Liver (tissue), 8 donors: ENCODE measurements at regions not wholly inside any gene's neighbourhood (a gene's known extent, or its start where the extent isn't known, plus 50 kb on each side); places are given as distances from the start of the nearest gene placed in this dataset.

ENCODE experiments used
- DNase-seq: peaks from one replicate; pipeline ENCODE4 v3.0.0-alpha.2; 2017; ENCODE audit warnings: low spot score
- H3K27ac ChIP-seq, 2 donors: one replicate each; pipeline ENCODE4 v1.7.0; 2013; ENCODE audit warnings: inconsistent platforms in 2 of 2, low read length in 2 of 2, control low read depth in 1 of 2, low read depth in 1 of 2, mild to moderate bottlenecking in 1 of 2
- H3K27me3 ChIP-seq, 4 donors: one replicate each; pipeline versions ENCODE4 v1.6.1 to v1.7.0; 2013; ENCODE audit warnings: low read length in 3 of 4, inconsistent platforms in 1 of 4, mild to moderate bottlenecking in 1 of 4, moderate library complexity in 1 of 4; ENCODE audit not compliant: control insufficient read depth in 4 of 4, insufficient read depth in 4 of 4
- H3K36me3 ChIP-seq, 4 donors: one replicate each; pipeline versions ENCODE4 v1.6.1 to v1.7.0; 2013; ENCODE audit warnings: low read length in 3 of 4, mild to moderate bottlenecking in 3 of 4, low read depth in 1 of 4, moderate library complexity in 1 of 4; ENCODE audit not compliant: control insufficient read depth in 4 of 4, insufficient read depth in 3 of 4
- H3K4me1 ChIP-seq, 4 donors: one replicate each; pipeline versions ENCODE4 v1.6.1 to v1.7.0; 2013; ENCODE audit warnings: low read length in 3 of 4, mild to moderate bottlenecking in 3 of 4, moderate library complexity in 1 of 4; ENCODE audit not compliant: control insufficient read depth in 4 of 4, insufficient read depth in 4 of 4
- H3K4me3 ChIP-seq, 3 donors: one replicate each; pipeline versions ENCODE4 v1.6.1 to v1.7.0; 2013; ENCODE audit warnings: low read length in 3 of 3, control low read depth in 1 of 3, low read depth in 1 of 3, mild to moderate bottlenecking in 1 of 3
- H3K9ac ChIP-seq, 2 donors: one replicate each; pipeline ENCODE4 v1.7.0; 2013; ENCODE audit warnings: low read length in 2 of 2, mild to moderate bottlenecking in 2 of 2, moderate library complexity in 2 of 2, control low read depth in 1 of 2, low read depth in 1 of 2
- H3K9me3 ChIP-seq, 4 donors: one replicate each; pipeline versions ENCODE4 v1.6.1 to v1.7.0; 2013; ENCODE audit warnings: low read length in 3 of 4; ENCODE audit not compliant: control insufficient read depth in 4 of 4
- EGR1 ChIP-seq, 2 donors: IDR thresholded peaks; 2 replicates each; pipeline ENCODE4 v1.6.1; 2016 to 2018; ENCODE audit warnings: antibody characterized with exemption in 2 of 2, low read depth in 2 of 2
- FOXA1 ChIP-seq: IDR thresholded peaks from 2 replicates; pipeline ENCODE4 v1.6.1; 2016; ENCODE audit warnings: antibody characterized with exemption
- FOXA2 ChIP-seq: IDR thresholded peaks from 2 replicates; pipeline ENCODE4 v1.6.1; 2016; ENCODE audit warnings: antibody characterized with exemption
- GABPA ChIP-seq, 2 donors: IDR thresholded peaks in 1 of 2; conservative IDR thresholded peaks in 1 of 2; 2 replicates each; pipeline ENCODE4 v1.6.1; 2016; ENCODE audit warnings: antibody characterized with exemption in 2 of 2, mild to moderate bottlenecking in 1 of 2, moderate library complexity in 1 of 2
- HNF4A ChIP-seq, 2 donors: conservative IDR thresholded peaks; 2 replicates each; pipeline ENCODE4 v1.6.1; 2016; ENCODE audit warnings: antibody characterized with exemption in 2 of 2, mild to moderate bottlenecking in 2 of 2
- HNF4G ChIP-seq: IDR thresholded peaks from 2 replicates; pipeline ENCODE4 v1.6.1; 2016; ENCODE audit warnings: antibody characterized with exemption
- JUND ChIP-seq, 2 donors: IDR thresholded peaks; 2 replicates each; pipeline ENCODE4 v1.6.1; 2016; ENCODE audit warnings: antibody characterized with exemption in 2 of 2
- NR2F2 ChIP-seq: IDR thresholded peaks from 2 replicates; pipeline ENCODE4 v1.6.1; 2016; ENCODE audit warnings: antibody characterized with exemption
- RAD21 ChIP-seq, 2 donors: IDR thresholded peaks; 2 replicates each; pipeline ENCODE4 v1.6.1; 2016; ENCODE audit warnings: antibody characterized with exemption in 2 of 2, mild to moderate bottlenecking in 2 of 2
- RXRA ChIP-seq, 2 donors: IDR thresholded peaks; 2 replicates each; pipeline ENCODE4 v1.6.1; 2017 to 2018; ENCODE audit warnings: antibody characterized with exemption in 2 of 2, mild to moderate bottlenecking in 1 of 2
- SP1 ChIP-seq: IDR thresholded peaks from 2 replicates; pipeline ENCODE4 v1.6.1; 2018; ENCODE audit warnings: antibody characterized with exemption, mild to moderate bottlenecking
- TAF1 ChIP-seq: conservative IDR thresholded peaks from 2 replicates; pipeline ENCODE4 v1.6.1; 2016; ENCODE audit warnings: antibody characterized with exemption, mild to moderate bottlenecking
- YY1 ChIP-seq: IDR thresholded peaks from 2 replicates; pipeline ENCODE4 v1.6.1; 2016; ENCODE audit warnings: antibody characterized with exemption, mild to moderate bottlenecking
- WGBS: extraction: QIAGEN DNeasy Blood & Tissue Kit; methylation state at CpG from one replicate; pipeline ENCODE4 v1.1.7; 2013; 5-methylcytosine and 5-hydroxymethylcytosine counted together
- TF ChIP-seq, protein P1 (sequence below): IDR thresholded peaks from 2 replicates; pipeline ENCODE4 v1.6.1; 2016; ENCODE audit warnings: antibody characterized with exemption, mild to moderate bottlenecking
- TF ChIP-seq, protein P2 (sequence below): IDR thresholded peaks from 2 replicates; pipeline ENCODE4 v1.6.1; 2016; ENCODE audit warnings: antibody characterized with exemption
- TF ChIP-seq, protein P3 (sequence below): IDR thresholded peaks from 2 replicates; pipeline ENCODE4 v1.6.1; 2016; ENCODE audit warnings: antibody characterized with exemption
- TF ChIP-seq, protein P4 (sequence below): fragments of 150-350 bp; IDR thresholded peaks from 2 replicates; pipeline ENCODE4 v1.5.1; 2017; ENCODE audit warnings: improper control_type of control experiment, low read depth, low read length; ENCODE audit not compliant: missing input control
- TF ChIP-seq, protein P5 (sequence below): IDR thresholded peaks from 2 replicates; pipeline ENCODE4 v1.6.1; 2016; ENCODE audit warnings: antibody characterized with exemption
- donor health status: healthy.
- donor health status: healthy.
- donor health status: healthy.
- donor health status: healthy.
- donor health status: healthy.

DNA sequence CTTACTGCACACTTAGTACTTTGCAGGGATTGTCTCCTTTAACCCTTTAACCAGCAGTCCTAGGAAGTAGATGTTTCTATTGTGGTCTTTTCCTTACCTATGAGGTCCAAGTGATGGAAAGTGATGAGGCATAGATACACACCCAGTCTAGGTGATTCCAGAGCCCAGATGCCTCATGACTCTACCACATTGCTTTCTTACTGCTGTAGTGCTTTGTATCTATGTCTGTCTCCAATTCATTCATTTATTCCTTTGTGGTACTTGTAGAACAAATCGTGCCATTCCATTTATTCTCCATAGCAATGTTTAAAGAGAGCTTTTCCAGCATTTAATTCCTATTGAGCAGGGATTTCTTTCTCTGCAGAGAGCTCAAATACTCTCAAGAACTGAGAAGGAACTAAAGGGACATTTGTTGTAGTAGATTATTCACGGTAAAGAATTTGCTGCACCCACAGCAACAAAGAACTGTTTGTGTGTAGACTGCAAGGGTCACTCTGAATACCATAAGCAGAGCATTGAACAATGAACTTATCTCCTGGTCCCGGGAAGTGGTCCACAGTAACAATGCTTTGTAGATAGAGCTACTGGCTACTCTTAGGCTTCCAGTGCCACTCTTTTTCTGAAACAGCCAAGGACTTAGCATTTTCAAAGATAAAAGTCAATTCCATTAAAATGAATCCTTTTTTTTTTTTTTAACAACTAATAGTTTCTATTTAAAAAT is 337.0 kb downstream of the PTEN start:
- Histone ChIP-seq H3K9ac (no peak overlapping the region), H3K9me3 (no peaks in the 10 kb centered on the region), H3K4me1 (peaks cover 0 to 3% (median 2%) of the 10 kb centered on the region in 4 donors), H3K27me3 (no peaks in the 10 kb centered on the region), H3K4me3 (no peak overlapping the region), H3K36me3 (no peaks in the 10 kb centered on the region), H3K27ac (no peak overlapping the region)
- WGBS, result 68% methylated on average over 3 of the region's 3 CpGs
- TF ChIP-seq, protein P1, sequence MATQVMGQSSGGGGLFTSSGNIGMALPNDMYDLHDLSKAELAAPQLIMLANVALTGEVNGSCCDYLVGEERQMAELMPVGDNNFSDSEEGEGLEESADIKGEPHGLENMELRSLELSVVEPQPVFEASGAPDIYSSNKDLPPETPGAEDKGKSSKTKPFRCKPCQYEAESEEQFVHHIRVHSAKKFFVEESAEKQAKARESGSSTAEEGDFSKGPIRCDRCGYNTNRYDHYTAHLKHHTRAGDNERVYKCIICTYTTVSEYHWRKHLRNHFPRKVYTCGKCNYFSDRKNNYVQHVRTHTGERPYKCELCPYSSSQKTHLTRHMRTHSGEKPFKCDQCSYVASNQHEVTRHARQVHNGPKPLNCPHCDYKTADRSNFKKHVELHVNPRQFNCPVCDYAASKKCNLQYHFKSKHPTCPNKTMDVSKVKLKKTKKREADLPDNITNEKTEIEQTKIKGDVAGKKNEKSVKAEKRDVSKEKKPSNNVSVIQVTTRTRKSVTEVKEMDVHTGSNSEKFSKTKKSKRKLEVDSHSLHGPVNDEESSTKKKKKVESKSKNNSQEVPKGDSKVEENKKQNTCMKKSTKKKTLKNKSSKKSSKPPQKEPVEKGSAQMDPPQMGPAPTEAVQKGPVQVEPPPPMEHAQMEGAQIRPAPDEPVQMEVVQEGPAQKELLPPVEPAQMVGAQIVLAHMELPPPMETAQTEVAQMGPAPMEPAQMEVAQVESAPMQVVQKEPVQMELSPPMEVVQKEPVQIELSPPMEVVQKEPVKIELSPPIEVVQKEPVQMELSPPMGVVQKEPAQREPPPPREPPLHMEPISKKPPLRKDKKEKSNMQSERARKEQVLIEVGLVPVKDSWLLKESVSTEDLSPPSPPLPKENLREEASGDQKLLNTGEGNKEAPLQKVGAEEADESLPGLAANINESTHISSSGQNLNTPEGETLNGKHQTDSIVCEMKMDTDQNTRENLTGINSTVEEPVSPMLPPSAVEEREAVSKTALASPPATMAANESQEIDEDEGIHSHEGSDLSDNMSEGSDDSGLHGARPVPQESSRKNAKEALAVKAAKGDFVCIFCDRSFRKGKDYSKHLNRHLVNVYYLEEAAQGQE, result no peak
- TF ChIP-seq, protein P2, sequence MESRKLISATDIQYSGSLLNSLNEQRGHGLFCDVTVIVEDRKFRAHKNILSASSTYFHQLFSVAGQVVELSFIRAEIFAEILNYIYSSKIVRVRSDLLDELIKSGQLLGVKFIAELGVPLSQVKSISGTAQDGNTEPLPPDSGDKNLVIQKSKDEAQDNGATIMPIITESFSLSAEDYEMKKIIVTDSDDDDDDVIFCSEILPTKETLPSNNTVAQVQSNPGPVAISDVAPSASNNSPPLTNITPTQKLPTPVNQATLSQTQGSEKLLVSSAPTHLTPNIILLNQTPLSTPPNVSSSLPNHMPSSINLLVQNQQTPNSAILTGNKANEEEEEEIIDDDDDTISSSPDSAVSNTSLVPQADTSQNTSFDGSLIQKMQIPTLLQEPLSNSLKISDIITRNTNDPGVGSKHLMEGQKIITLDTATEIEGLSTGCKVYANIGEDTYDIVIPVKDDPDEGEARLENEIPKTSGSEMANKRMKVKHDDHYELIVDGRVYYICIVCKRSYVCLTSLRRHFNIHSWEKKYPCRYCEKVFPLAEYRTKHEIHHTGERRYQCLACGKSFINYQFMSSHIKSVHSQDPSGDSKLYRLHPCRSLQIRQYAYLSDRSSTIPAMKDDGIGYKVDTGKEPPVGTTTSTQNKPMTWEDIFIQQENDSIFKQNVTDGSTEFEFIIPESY, result no peak
- no peak for TF ChIP-seq FOXA2
- TF ChIP-seq, protein P3, sequence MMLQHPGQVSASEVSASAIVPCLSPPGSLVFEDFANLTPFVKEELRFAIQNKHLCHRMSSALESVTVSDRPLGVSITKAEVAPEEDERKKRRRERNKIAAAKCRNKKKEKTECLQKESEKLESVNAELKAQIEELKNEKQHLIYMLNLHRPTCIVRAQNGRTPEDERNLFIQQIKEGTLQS, result no peak
- TF ChIP-seq NR2F2, result no peak
- TF ChIP-seq HNF4G, result no peak
- TF ChIP-seq, protein P4, sequence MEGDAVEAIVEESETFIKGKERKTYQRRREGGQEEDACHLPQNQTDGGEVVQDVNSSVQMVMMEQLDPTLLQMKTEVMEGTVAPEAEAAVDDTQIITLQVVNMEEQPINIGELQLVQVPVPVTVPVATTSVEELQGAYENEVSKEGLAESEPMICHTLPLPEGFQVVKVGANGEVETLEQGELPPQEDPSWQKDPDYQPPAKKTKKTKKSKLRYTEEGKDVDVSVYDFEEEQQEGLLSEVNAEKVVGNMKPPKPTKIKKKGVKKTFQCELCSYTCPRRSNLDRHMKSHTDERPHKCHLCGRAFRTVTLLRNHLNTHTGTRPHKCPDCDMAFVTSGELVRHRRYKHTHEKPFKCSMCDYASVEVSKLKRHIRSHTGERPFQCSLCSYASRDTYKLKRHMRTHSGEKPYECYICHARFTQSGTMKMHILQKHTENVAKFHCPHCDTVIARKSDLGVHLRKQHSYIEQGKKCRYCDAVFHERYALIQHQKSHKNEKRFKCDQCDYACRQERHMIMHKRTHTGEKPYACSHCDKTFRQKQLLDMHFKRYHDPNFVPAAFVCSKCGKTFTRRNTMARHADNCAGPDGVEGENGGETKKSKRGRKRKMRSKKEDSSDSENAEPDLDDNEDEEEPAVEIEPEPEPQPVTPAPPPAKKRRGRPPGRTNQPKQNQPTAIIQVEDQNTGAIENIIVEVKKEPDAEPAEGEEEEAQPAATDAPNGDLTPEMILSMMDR, result no peak
- TF ChIP-seq YY1, result no peak
- TF ChIP-seq, protein P5, sequence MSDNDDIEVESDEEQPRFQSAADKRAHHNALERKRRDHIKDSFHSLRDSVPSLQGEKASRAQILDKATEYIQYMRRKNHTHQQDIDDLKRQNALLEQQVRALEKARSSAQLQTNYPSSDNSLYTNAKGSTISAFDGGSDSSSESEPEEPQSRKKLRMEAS, result no peak
- no peak for TF ChIP-seq EGR1 (IDR thresholded peaks at IDR 0.05; ENCODE audit: low read depth in 2 of 2)
- no peak for TF ChIP-seq RXRA (IDR thresholded peaks at IDR 0.05)
- TF ChIP-seq JUND (IDR thresholded peaks at IDR 0.05), result no peak
- TF ChIP-seq SP1, result no peak
- TF ChIP-seq RAD21 (IDR thresholded peaks at IDR 0.05), result no peak
- TF ChIP-seq TAF1, result no peak
- no peak for TF ChIP-seq FOXA1
- TF ChIP-seq HNF4A (conservative IDR thresholded peaks at IDR 0.05), result no peak
- no peak for TF ChIP-seq GABPA (IDR thresholded peaks at IDR 0.05 in 1 of 2, conservative IDR thresholded peaks at IDR 0.05 in 1 of 2)
- DNase-seq, result no peak
